NAMALWA (cell line): ENCODE measurements at regions not wholly inside any gene's neighbourhood (a gene's known extent, or its start where the extent isn't known, plus 50 kb on each side); places are given as distances from the start of the nearest gene placed in this dataset.

Experiments
- DNase-seq: peaks from one replicate; pipeline ENCODE4 v3.0.0-alpha.2; 2015; ENCODE audit warnings: low spot score

GRCh38 chr2:151083856-151084795 lies 177.5 kb downstream of the RBM43 start:
- no peak for DNase-seq

GRCh38 chr2:151078889-151079288 lies 182.8 kb downstream of the RBM43 start:
- DNase-seq = no peak

- DNase-seq = no peak
These were observed 189.8 kb downstream of the RBM43 start for GRCh38 chr2:151071906-151072305.

- DNase-seq = no peak
These were observed 190.3 kb downstream of the RBM43 start for GRCh38 chr2:151071382-151071781.

GRCh38 chr2:151070253-151070652 lies 191.4 kb downstream of the RBM43 start:
- DNase-seq = no peak

- DNase-seq = no peak
These were observed 193.8 kb downstream of the RBM43 start for GRCh38 chr2:151067658-151068369.

GRCh38 chr2:151063271-151063670 lies 198.4 kb downstream of the RBM43 start:
- DNase-seq = no peak

GRCh38 chr2:151060287-151060686 lies 201.4 kb downstream of the RBM43 start:
- no peak for DNase-seq

- DNase-seq = no peak
These were observed 204.8 kb downstream of the RBM43 start for GRCh38 chr2:151056870-151057269.

GRCh38 chr2:151053661-151053990 lies 208.0 kb downstream of the RBM43 start:
- no peak for DNase-seq

GRCh38 chr2:151052850-151053660 lies 208.6 kb downstream of the RBM43 start:
- DNase-seq = no peak

GRCh38 chr2:151051574-151052220 lies 210.0 kb downstream of the RBM43 start:
- peak; percentile 71 for DNase-seq

GRCh38 chr2:151049746-151050145 lies 211.9 kb downstream of the RBM43 start:
- DNase-seq = no peak

- DNase-seq = no peak
These were observed 213.2 kb downstream of the RBM43 start for GRCh38 chr2:151048331-151049054.

GRCh38 chr2:151043484-151043883 lies 218.2 kb downstream of the RBM43 start:
- DNase-seq = no peak

- no peak for DNase-seq
These were observed 218.7 kb downstream of the RBM43 start for GRCh38 chr2:151042964-151043363.

GRCh38 chr2:151040039-151040438 lies 221.6 kb downstream of the RBM43 start:
- DNase-seq = no peak

GRCh38 chr2:151038516-151038915 lies 223.1 kb downstream of the RBM43 start:
- no peak for DNase-seq

GRCh38 chr2:151037434-151037833 lies 224.2 kb downstream of the RBM43 start:
- DNase-seq = no peak

GRCh38 chr2:151033271-151034248 lies 228.1 kb downstream of the RBM43 start:
- no peak for DNase-seq
